Endothelial cell of umbilical vein (primary cell): ENCODE measurements at regions not wholly inside any gene's neighbourhood (a gene's known extent, or its start where the extent isn't known, plus 50 kb on each side); places are given as distances from the start of the nearest gene placed in this dataset.

Experiments
- BruUV-seq: library from RNA; stranded (reverse); fragments of 400-500 nt; replicated peaks from 2 replicates; lab custom pipeline; 2021; lab: Mats Ljungman, UMichigan
- CTCF ChIA-PET: fragments of 300-600, 350-600 bp; sonication (Branson Sonifier 250); formaldehyde crosslinking; loops from one replicate; lab custom pipeline; 2021; ENCODE audit warnings: antibody characterized with exemption, inconsistent platforms; lab: Charles Lee
- POLR2A ChIA-PET: fragments of 300-600, 350-600 bp; sonication (Branson Sonifier 250); formaldehyde crosslinking; loops from one replicate; lab custom pipeline; 2021; ENCODE audit warnings: antibody characterized with exemption, inconsistent platforms; lab: Charles Lee
- DNase-seq: peaks from one replicate; pipeline ENCODE4 v3.0.0-alpha.2; 2011; ENCODE audit warnings: low read depth, low spot score
- FAIRE-seq: peaks from 2 replicates; lab custom pipeline; 2011; peaks lifted over from hg19 to GRCh38; lab: Jason Lieb, UNC
- H2AFZ ChIP-seq: 2 replicates; pipeline ENCODE4 v1.6.0; 2012; ENCODE audit warnings: low read depth, low read length, control low read depth, inconsistent platforms
- H3K27ac ChIP-seq: 2 replicates; pipeline ENCODE4 v1.5.1; 2011; ENCODE audit warnings: low read depth, mild to moderate bottlenecking, control low read depth, low read length, moderate library complexity; ENCODE audit not compliant: insufficient read depth
- H3K27me3 ChIP-seq, 2 experiments: 2 replicates each; pipeline versions ENCODE4 v1.6.0 to v1.6.1; 2011; ENCODE audit warnings: low read length in 2 of 2, mixed read lengths in 1 of 2; ENCODE audit not compliant: control insufficient read depth in 2 of 2, insufficient read depth in 2 of 2
- H3K36me3 ChIP-seq, 2 experiments: 2 replicates in 1 of 2; 3 replicates in 1 of 2; pipeline ENCODE4 v1.5.1; 2011; ENCODE audit warnings: low read length in 2 of 2, mild to moderate bottlenecking in 1 of 2, moderate library complexity in 1 of 2; ENCODE audit not compliant: control insufficient read depth in 2 of 2, insufficient read depth in 2 of 2; ENCODE audit errors: extremely low read depth in 1 of 2
- H3K4me1 ChIP-seq: 3 replicates; pipeline ENCODE4 v1.5.1; 2011; ENCODE audit warnings: mild to moderate bottlenecking, low read length; ENCODE audit not compliant: control insufficient read depth, insufficient read depth; ENCODE audit errors: extremely low read depth
- H3K4me2 ChIP-seq: 2 replicates; pipeline ENCODE4 v1.6.1; 2011; ENCODE audit warnings: low read length, control low read depth, mixed read lengths; ENCODE audit not compliant: insufficient read depth
- H3K4me3 ChIP-seq, 3 experiments: fragments of 200-600 bp in 1 of 3; sonication (generic), shearing (Covaris generic) in 1 of 3; replicated peaks in 1 of 3; 2 replicates each; pipeline ENCODE4 v1.5.1; 2011 to 2016; ENCODE audit warnings: control low read depth in 3 of 3, low read length in 3 of 3, mild to moderate bottlenecking in 2 of 3, inconsistent platforms in 1 of 3, low read depth in 1 of 3, moderate library complexity in 1 of 3; ENCODE audit not compliant: insufficient read depth in 1 of 3
- H3K79me2 ChIP-seq: 2 replicates; pipeline ENCODE4 v1.6.0; 2012; ENCODE audit warnings: low read length, inconsistent platforms; ENCODE audit not compliant: control insufficient read depth, insufficient read depth
- H3K9ac ChIP-seq: replicated peaks from 2 replicates; pipeline ENCODE3; 2011; ENCODE audit warnings: low read length, control low read depth; ENCODE audit not compliant: insufficient read depth; ENCODE audit errors: extremely low read depth
- H3K9me1 ChIP-seq: replicated peaks from 3 replicates; pipeline ENCODE4 v1.6.0; 2011; ENCODE audit warnings: mild to moderate bottlenecking, low read length; ENCODE audit not compliant: control insufficient read depth, insufficient read depth; ENCODE audit errors: extremely low read depth
- H3K9me3 ChIP-seq: replicated peaks from 2 replicates; pipeline ENCODE4 v1.5.1; 2012; ENCODE audit warnings: low read length, inconsistent platforms; ENCODE audit not compliant: control insufficient read depth, insufficient read depth
- H4K20me1 ChIP-seq: replicated peaks from 2 replicates; pipeline ENCODE3; 2011; ENCODE audit warnings: mild to moderate bottlenecking, low read length; ENCODE audit not compliant: control insufficient read depth, insufficient read depth; ENCODE audit errors: extremely low read depth
- CTCF ChIP-seq, 2 donors: IDR thresholded peaks; 1 replicate in 1 of 2; 2 replicates in 1 of 2; pipeline ENCODE4 v1.5.1; 2011; ENCODE audit warnings: low read length in 2 of 2, mild to moderate bottlenecking in 2 of 2, moderate library complexity in 2 of 2, control low read depth in 1 of 2, inconsistent platforms in 1 of 2, low read depth in 1 of 2; ENCODE audit not compliant: insufficient read depth in 1 of 2; ENCODE audit errors: extremely low read depth in 1 of 2
- FOS ChIP-seq: IDR thresholded peaks from 2 replicates; pipeline ENCODE4 v1.6.1; 2011; ENCODE audit warnings: mild to moderate bottlenecking, low read length, moderate library complexity, borderline replicate concordance; ENCODE audit not compliant: insufficient read depth
- POLR2A ChIP-seq: IDR thresholded peaks from 2 replicates; pipeline ENCODE4 v1.6.1; 2012; ENCODE audit warnings: low read depth, mild to moderate bottlenecking, control low read depth, low read length
- dilution Hi-C: fragments of 300-500 bp; cut with MboI; formaldehyde crosslinking; loops from one replicate; pipeline ENCODE4 v1.15.0; 2019; ENCODE audit warnings: low sequenced_read_pairs; ENCODE audit not compliant: extremely low pct_ligation_motif_present
- intact Hi-C: fragments of 100-400 bp; cut with micrococcal nuclease; formaldehyde crosslinking; loops from one replicate; pipeline ENCODE4 v1.10.0; 2022

DNA sequence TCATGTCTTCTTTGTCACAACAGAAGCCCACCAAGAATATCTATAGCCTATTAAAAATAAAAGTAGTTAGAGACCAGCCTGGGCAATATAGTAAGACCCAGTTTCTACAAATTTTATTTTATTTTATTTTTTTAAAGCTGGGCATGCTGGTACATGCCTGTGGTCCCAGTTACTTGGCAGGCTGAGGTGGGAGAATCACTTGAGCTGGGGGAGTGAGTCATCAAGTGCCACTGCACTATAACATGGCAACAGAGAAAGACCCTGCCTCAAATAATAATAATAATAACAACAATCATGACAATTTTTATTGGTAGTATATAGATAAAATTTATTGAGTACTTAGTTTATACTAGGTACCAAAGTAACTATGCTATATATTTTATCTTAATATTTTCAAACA, 93.0 kb upstream of the NPFFR2 start:
- H3K79me2 ChIP-seq, result no peaks in the 10 kb centered on the region
- dilution Hi-C loops (no loop called here), intact Hi-C loops (no loop called here)
- no peaks in the 10 kb centered on the region for H3K36me3 ChIP-seq
- no peak overlapping the region for H3K9ac ChIP-seq
- no peaks in the 10 kb centered on the region for H3K27me3 ChIP-seq
- no peaks in the 10 kb centered on the region for H4K20me1 ChIP-seq
- no peak overlapping the region for H3K4me3 ChIP-seq
- H3K9me3 ChIP-seq, result no peaks in the 10 kb centered on the region
- no peak for DNase-seq
- POLR2A ChIA-PET, result no interaction called here
- H2AFZ ChIP-seq, result no peak overlapping the region
- FAIRE-seq, result no peak
- BruUV-seq, result no TSS peak
- H3K4me2 ChIP-seq, result no peak overlapping the region
- no peak overlapping the region for H3K27ac ChIP-seq
- no peaks in the 10 kb centered on the region for H3K4me1 ChIP-seq
- no peaks in the 10 kb centered on the region for H3K9me1 ChIP-seq
- CTCF ChIA-PET, result no interaction called here
- TF ChIP-seq POLR2A, result no peak
- TF ChIP-seq FOS, result peak; percentile 36

DNA sequence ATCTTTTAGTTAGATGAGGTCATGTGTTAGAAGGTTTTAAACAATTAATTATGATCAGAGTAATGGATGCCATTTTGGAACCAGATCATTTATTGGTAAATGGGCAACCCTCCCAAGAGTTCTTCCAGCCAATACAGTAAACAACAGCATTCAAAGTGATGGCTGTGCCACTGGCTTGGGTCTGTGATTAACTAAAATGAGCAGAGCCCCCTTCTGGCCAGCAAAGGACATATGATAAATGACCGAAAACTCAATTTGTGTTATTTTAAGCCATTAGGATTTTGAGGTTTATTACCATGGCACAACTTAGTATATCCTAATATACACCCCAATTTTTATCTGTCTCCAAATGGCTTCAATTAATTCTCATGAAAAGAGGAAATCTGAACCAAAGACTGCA, 90.8 kb upstream of the NPFFR2 start:
- ChIA-PET CTCF (no interaction called here), POLR2A (no interaction called here)
- Histone ChIP-seq H3K27ac (no peak overlapping the region), H3K9ac (no peak overlapping the region), H2AFZ (no peak overlapping the region), H3K9me3 (no peaks in the 10 kb centered on the region), H3K79me2 (no peaks in the 10 kb centered on the region), H4K20me1 (no peaks in the 10 kb centered on the region), H3K4me1 (peaks cover 16% of the 10 kb centered on the region), H3K27me3 (no peaks in the 10 kb centered on the region), H3K36me3 (no peaks in the 10 kb centered on the region), H3K4me2 (no peak overlapping the region), H3K9me1 (no peaks in the 10 kb centered on the region), H3K4me3 (no peak overlapping the region)
- intact Hi-C loops, result loop anchor here (5.0 kb wide), 1 partner anchor 209 kb away; no protein-coding TSS in a partner anchor
- TF ChIP-seq POLR2A (no peak), CTCF (IDR thresholded peaks at IDR 0.05; ENCODE audit: extremely low read depth in 1 of 2, insufficient read depth in 1 of 2, low read depth in 1 of 2, low read length in 2 of 2) (peak; percentile 27 to 31)
- dilution Hi-C loops, result no loop called here
- DNase-seq (peak; percentile 10), FAIRE-seq (no peak)
- BruUV-seq, result no TSS peak
